ENCODE measurements at regions not wholly inside any gene's neighbourhood (a gene's known extent, or its start where the extent isn't known, plus 50 kb on each side); places are given as distances from the start of the nearest gene placed in this dataset.

GRCh38 chr14:98606816-98607215 lies 665.2 kb downstream of the BCL11B start:
- CTCF ChIA-PET: no interaction called here

More at GRCh38 chr14:98606816-98607215, 665.2 kb downstream of the BCL11B start:
- no peak overlapping the region for H2AFZ ChIP-seq (ENCODE audit: low read depth)
- H3F3A ChIP-seq (replicated peaks; ENCODE audit: insufficient read depth): no peaks in the 10 kb centered on the region
- H3K4me2 ChIP-seq: no peak overlapping the region
- no peaks in the 10 kb centered on the region for H4K20me1 ChIP-seq (ENCODE audit: insufficient read depth)
- no peak for DNase-seq
- H3K27me3 ChIP-seq (ENCODE audit: insufficient read depth): no peaks in the 10 kb centered on the region
- TF ChIP-seq RCOR1 (IDR thresholded peaks at IDR 0.05; ENCODE audit: low read length): no peak
- TF ChIP-seq IRF3 (IDR thresholded peaks at IDR 0.05; ENCODE audit: low read depth, low read length): no peak
- no peak for TF ChIP-seq NRF1 (IDR thresholded peaks at IDR 0.05; ENCODE audit: low read depth, low read length)
- TF ChIP-seq, protein P1, sequence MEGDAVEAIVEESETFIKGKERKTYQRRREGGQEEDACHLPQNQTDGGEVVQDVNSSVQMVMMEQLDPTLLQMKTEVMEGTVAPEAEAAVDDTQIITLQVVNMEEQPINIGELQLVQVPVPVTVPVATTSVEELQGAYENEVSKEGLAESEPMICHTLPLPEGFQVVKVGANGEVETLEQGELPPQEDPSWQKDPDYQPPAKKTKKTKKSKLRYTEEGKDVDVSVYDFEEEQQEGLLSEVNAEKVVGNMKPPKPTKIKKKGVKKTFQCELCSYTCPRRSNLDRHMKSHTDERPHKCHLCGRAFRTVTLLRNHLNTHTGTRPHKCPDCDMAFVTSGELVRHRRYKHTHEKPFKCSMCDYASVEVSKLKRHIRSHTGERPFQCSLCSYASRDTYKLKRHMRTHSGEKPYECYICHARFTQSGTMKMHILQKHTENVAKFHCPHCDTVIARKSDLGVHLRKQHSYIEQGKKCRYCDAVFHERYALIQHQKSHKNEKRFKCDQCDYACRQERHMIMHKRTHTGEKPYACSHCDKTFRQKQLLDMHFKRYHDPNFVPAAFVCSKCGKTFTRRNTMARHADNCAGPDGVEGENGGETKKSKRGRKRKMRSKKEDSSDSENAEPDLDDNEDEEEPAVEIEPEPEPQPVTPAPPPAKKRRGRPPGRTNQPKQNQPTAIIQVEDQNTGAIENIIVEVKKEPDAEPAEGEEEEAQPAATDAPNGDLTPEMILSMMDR (IDR thresholded peaks at IDR 0.05): no peak
- TF ChIP-seq, protein P2, sequence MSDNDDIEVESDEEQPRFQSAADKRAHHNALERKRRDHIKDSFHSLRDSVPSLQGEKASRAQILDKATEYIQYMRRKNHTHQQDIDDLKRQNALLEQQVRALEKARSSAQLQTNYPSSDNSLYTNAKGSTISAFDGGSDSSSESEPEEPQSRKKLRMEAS (IDR thresholded peaks at IDR 0.05; ENCODE audit: low read depth): no peak
- TF ChIP-seq, protein P3, sequence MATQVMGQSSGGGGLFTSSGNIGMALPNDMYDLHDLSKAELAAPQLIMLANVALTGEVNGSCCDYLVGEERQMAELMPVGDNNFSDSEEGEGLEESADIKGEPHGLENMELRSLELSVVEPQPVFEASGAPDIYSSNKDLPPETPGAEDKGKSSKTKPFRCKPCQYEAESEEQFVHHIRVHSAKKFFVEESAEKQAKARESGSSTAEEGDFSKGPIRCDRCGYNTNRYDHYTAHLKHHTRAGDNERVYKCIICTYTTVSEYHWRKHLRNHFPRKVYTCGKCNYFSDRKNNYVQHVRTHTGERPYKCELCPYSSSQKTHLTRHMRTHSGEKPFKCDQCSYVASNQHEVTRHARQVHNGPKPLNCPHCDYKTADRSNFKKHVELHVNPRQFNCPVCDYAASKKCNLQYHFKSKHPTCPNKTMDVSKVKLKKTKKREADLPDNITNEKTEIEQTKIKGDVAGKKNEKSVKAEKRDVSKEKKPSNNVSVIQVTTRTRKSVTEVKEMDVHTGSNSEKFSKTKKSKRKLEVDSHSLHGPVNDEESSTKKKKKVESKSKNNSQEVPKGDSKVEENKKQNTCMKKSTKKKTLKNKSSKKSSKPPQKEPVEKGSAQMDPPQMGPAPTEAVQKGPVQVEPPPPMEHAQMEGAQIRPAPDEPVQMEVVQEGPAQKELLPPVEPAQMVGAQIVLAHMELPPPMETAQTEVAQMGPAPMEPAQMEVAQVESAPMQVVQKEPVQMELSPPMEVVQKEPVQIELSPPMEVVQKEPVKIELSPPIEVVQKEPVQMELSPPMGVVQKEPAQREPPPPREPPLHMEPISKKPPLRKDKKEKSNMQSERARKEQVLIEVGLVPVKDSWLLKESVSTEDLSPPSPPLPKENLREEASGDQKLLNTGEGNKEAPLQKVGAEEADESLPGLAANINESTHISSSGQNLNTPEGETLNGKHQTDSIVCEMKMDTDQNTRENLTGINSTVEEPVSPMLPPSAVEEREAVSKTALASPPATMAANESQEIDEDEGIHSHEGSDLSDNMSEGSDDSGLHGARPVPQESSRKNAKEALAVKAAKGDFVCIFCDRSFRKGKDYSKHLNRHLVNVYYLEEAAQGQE (IDR thresholded peaks at IDR 0.05; ENCODE audit: low read depth, low read length): no peak
- no peak for TF ChIP-seq FOXJ3 (CRISPR knock-in tag; IDR thresholded peaks at IDR 0.05)
- no peak for TF ChIP-seq NFIC (IDR thresholded peaks at IDR 0.05; ENCODE audit: borderline replicate concordance)
- no peak for TF ChIP-seq TEAD4 (IDR thresholded peaks at IDR 0.05; ENCODE audit: borderline replicate concordance, insufficient read depth)
- TF ChIP-seq GABPA (IDR thresholded peaks at IDR 0.05; ENCODE audit: low read depth): no peak
- no peak for TF ChIP-seq FOXM1 (IDR thresholded peaks at IDR 0.05; ENCODE audit: low read depth)
- no peak for TF ChIP-seq MEF2A (IDR thresholded peaks at IDR 0.05; ENCODE audit: borderline replicate concordance, low read depth)
- TF ChIP-seq EZH2phosphoT487 (IDR thresholded peaks at IDR 0.05; ENCODE audit: borderline replicate concordance, low read depth): no peak
- TF ChIP-seq RFX5 (IDR thresholded peaks at IDR 0.05; ENCODE audit: low read length): no peak
- no peak for TF ChIP-seq TAF1 (IDR thresholded peaks at IDR 0.05; ENCODE audit: borderline replicate concordance, low read depth, low read length)
- no peak for TF ChIP-seq EP300 (IDR thresholded peaks at IDR 0.05; ENCODE audit: borderline replicate concordance in 1 of 2, low read depth in 1 of 2, low read length in 1 of 2)
- TF ChIP-seq GATA2 (CRISPR knock-in tag; IDR thresholded peaks at IDR 0.05): no peak
- POLR2A ChIA-PET: no interaction called here
- H3K36me3 ChIP-seq (replicated peaks in 1 of 2; ENCODE audit: control insufficient read depth in 1 of 2, insufficient read depth in 2 of 2, low read length in 1 of 2): no peaks in the 10 kb centered on the region
- no peaks in the 10 kb centered on the region for H3K79me2 ChIP-seq (ENCODE audit: insufficient read depth)
- H3K27ac ChIP-seq (ENCODE audit: low read depth in 2 of 2, low read length in 1 of 2): no peak overlapping the region
- H3K4me3 ChIP-seq (ENCODE audit: low read depth in 2 of 2, low read length in 1 of 2): no peak overlapping the region
- 0% methylated on average over 4 of the region's 4 CpGs for WGBS (ENCODE audit: low lambda C conversion rate)
- H3K9me3 ChIP-seq: no peaks in the 10 kb centered on the region
- H3K9ac ChIP-seq: no peak overlapping the region
- H3K4me1 ChIP-seq (ENCODE audit: control insufficient read depth in 1 of 2, insufficient read depth in 2 of 2, low read depth in 1 of 2, low read length in 1 of 2): no peaks in the 10 kb centered on the region
- H3K9me2 ChIP-seq: no peaks in the 10 kb centered on the region

All from SK-N-SH (cell line).